HG02852 (cell line): ENCODE measurements at regions not wholly inside any gene's neighbourhood (a gene's known extent, or its start where the extent isn't known, plus 50 kb on each side); places are given as distances from the start of the nearest gene placed in this dataset.
"Not testable (repeated sequence)": the region's sequence is repeated elsewhere in the genome, so short reads cannot be mapped to it uniquely, and the experiment has no call there.

Experiments
- ATAC-seq: cut with Tn5 transposase; IDR thresholded peaks from one replicate; pipeline ENCODE4 v1.9.1; 2021; ENCODE audit warnings: mild to moderate bottlenecking, moderate library complexity; ENCODE audit not compliant: unreplicated experiment

- ATAC-seq, result peak; percentile 44
Observed at GRCh38 chrX:83416273-83416672, 91.8 kb upstream of the POU3F4 start.

- no peak for ATAC-seq
Observed at GRCh38 chrX:83419030-83419792, 88.9 kb upstream of the POU3F4 start.

GRCh38 chrX:83422836-83423235, 85.3 kb upstream of the POU3F4 start:
- no peak for ATAC-seq

GRCh38 chrX:83442552-83442951, 65.5 kb upstream of the POU3F4 start:
- ATAC-seq, result not testable (repeated sequence)

GRCh38 chrX:83446355-83446754, 61.7 kb upstream of the POU3F4 start:
- no peak for ATAC-seq
